HG02642 (cell line): ENCODE measurements at regions not wholly inside any gene's neighbourhood (a gene's known extent, or its start where the extent isn't known, plus 50 kb on each side); places are given as distances from the start of the nearest gene placed in this dataset.

Source experiments
- ATAC-seq: cut with Tn5 transposase; IDR thresholded peaks from one replicate; pipeline ENCODE4 v1.9.1; 2021; ENCODE audit warnings: mild to moderate bottlenecking; ENCODE audit not compliant: unreplicated experiment, poor library complexity

DNA sequence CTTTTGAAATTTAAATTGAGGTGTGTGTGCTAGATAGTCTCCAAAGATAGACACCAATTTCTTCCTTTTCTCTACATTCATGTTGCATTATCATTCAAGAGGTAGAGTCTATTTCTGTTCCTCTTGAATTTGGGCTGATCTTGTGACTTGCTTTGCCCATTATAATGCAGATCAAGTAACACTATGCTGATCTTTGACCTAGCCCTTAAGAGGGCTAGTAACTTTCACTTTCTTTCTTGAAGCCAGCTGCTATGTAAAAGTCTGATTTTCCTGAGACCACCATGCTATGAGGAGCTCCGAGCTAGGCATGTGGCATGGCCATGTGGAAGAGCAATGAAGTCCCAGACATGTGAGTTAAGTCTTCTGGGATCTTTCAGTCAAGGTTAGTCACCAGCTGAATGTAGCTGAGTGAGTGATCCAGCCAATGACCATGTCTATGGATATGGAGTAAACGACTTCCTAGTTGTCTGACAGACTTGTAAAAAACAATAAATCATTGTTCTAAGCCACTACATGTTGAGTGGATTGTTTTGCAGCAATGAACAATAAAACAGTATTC lies 189.4 kb upstream of the CWC22 start:
- no peak for ATAC-seq

DNA sequence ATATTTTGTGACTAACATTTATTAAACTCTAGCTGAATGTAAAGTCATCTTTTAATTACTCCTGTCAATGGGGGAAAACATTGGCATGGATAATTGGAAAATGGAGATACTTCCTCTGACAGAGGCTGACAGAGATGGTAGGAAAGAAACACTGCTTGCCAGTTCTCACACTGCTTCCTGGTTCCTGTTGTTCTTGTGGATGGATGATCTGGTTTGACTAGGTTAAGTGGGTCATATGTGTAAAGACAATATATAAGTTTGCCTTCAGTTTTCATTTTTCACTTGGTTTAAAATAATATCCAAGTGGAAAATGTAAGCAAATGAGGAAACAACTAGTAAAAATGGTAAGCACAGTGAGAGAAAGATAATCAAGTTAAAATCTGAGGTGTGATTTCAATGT lies 188.8 kb upstream of the CWC22 start:
- ATAC-seq, result no peak

DNA sequence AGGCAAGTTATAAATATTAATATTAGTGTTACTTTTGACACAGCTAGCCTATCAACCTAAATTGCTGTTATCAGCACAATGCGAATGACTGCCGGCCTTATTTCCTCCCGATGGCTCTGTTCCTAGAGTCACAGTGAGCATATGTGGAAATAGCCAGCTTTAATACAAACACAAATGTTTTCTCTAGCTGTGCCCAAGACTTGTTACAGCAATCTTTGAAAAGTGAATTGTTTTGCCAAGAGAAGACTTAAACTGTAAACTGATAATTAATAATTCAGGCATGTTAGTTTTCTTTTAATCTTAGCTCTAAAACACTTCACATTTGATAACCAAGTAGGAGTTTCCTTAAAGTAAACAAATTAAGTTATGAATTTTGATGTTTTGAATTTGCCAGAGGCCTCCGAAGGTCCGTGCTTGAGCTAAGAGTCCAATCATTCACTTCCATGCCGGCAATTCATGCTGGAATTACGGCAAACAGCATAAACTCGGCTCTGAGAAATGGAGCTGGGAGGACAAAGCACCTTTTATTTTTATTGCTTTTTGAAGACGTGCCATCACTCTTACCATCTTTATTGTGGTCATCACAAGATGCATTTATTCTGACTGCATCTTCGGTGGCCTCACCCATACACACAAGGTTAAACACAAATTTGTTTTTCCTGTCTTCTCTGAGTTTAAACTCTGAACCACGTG lies 184.5 kb upstream of the CWC22 start:
- no peak for ATAC-seq

- ATAC-seq, result no peak
Measured at GRCh38 chr2:180190851-180191250, 183.8 kb upstream of the CWC22 start.

- ATAC-seq, result no peak
Measured at GRCh38 chr2:180187611-180188010, 180.5 kb upstream of the CWC22 start.

- no peak for ATAC-seq
Measured at GRCh38 chr2:180184506-180184905, 177.4 kb upstream of the CWC22 start.

DNA sequence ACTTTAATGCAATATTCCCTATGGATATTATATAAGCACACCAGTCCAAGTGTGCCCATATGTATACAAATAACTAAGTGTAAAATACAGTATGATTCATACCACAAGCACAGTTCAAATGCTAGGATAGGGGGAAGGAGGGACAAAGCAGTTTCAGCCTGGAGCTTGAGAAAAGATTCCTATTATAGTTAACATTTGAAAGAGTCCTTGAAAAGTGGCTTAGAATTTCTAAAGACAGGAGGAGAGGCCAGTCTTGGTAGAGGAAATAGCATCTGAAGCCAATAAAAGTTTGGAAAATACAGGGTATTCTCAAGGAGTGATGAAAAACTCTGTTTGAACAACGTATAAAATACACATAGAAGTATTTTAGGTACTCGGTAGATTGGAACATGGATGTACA lies 173.4 kb upstream of the CWC22 start:
- ATAC-seq, result no peak

DNA sequence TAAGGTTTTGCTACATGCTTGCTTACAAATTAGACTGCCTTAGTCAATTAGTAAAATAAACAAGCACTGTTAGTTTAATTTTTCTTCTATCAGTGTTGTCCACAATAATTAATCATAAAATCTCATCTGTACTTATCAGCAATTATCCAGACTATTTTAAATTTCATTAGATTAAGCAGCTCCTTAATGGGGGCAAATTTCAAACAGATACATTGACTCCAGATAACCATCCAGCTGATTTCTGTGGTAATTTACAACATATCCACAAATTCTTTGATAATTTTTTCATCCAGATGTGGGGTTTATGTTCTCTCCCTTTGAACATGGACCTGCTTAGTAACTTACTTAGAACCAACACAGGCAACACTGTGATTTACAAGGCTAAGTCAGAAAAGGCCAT lies 170.4 kb upstream of the CWC22 start:
- ATAC-seq, result no peak

DNA sequence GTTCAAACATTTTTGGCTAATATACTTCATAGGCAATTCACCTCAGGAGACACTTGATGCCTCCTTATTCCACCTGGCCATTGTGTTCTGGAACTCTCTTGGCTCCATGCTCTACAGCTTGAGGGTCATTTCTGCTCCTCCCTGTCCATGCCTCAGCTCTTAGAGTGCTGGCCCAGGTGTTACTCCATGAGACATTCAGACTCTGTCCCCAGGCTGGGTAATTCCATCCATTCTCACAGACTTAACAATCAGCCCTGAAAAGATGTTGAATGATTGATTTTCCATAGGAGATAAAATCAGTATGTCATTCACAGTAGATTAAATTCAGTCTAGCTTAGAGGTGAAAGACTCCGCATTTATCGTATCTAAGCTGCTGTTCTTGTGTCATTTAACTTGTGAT lies 168.6 kb upstream of the CWC22 start:
- no peak for ATAC-seq

GRCh38 chr2:180174580-180174979 lies 167.5 kb upstream of the CWC22 start:
- no peak for ATAC-seq

DNA sequence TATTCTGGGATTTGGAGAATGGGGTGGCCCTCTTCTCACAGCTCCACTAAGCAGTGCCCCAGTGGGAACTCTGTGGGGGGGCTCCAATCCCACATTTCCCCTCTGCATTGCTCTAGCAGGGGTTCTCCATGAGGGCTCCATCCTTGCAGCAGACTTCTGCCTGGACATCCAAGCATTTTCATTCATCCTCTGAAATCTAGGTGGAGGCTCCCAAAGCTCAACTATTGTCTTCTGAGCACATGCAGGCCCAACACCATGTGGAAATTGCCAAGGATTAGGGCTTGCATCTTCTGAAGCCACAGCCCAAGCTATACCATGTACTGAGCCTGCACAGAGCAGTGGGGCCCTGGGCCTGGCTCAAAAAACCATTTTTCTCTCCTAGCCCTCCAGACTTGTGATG lies 162.4 kb upstream of the CWC22 start:
- ATAC-seq, result no peak

- ATAC-seq, result no peak
Measured at GRCh38 chr2:180161415-180161814, 154.3 kb upstream of the CWC22 start.

DNA sequence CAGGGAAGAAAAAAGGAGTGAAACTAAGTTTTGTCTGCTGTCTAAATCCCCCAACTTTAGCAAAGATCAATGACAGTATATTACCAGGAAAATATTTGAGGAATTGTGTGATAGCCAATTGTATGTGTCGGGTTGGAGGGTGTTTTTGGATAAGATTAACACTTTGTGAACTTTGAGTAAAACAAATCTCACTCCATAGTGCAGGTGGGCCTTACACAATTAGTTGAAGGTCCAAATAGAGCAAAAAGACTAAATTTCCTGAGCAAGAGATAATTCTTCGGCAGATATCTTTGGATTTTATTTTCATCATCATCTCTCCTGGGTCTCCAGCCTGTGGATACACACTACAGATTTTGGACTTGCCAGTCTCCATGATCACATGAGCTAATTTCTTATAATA lies 152.8 kb upstream of the CWC22 start:
- ATAC-seq, result no peak

DNA sequence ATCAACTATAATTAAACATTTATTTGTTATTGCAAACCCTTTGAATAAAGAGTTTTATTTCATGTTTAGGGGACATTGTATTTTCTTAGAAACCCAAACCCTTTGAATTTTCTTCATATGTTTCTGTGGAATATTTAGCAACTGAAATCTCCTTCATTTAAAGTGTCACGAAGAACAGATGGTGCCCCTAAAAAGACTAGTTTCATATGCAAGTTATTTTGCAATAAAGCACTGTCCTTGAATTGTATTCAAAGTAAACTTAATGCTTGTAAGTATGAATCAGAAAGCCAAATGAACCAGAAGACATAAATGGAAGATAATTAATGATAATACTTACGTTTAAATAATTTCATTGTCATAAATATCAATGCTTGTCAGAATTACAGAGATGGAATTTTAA lies 151.9 kb upstream of the CWC22 start:
- ATAC-seq, result no peak

DNA sequence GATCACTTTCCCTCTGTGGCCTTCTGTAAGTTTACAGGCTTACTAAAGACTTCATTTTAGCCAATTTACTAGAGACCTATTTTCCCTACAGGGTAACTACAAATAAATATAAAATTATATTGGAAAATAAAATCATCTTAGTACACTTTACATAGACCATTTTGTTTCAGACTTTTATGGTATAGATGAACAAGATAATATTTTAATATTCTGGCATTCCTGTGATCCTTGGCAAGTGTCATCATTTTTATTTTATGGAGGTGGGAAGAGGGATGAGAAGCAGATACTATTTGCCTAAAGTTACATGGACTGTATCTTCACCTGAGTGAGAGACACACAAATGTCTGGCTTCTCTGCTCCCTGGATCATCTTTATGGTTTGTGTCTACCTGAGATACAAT lies 149.6 kb upstream of the CWC22 start:
- no peak for ATAC-seq

- ATAC-seq, result no peak
Measured at GRCh38 chr2:180150606-180151005, 143.5 kb upstream of the CWC22 start.

DNA sequence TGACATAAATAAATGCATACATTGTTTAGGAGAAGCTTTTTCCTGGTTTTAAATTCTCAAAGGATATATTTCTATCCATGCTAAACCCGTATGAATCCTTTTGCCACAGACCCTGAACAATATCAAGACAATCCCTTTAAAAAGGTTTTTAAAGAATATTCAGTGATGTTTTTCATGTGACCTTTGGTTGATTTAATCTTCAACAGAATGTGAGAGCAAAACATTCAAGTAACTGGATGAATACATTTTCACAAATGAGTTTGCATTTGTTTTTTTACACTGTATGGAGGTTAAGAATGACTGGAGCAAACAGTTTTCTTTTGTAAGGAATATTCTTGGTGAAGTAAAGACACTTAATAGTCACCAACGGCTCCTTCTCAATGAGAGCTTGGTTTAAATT lies 139.4 kb upstream of the CWC22 start:
- ATAC-seq, result no peak

DNA sequence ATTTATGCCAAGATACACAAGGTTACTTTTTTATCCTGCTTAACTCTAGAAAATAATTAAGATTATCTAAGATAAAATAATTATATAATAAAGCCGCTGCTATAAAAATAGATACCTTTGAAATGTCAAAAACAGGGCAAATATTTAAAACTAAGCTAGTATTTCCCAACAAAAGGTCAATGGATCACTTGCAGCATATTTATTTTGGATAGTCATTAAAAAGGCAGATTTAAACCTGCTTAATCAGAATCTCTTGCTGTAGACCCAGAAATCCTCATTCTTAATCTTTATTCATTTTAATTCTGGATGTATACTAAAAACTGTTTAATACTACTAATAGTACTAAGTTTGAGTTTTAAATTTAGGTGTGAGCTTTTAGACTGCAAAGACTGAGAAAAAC lies 139.0 kb upstream of the CWC22 start:
- no peak for ATAC-seq

DNA sequence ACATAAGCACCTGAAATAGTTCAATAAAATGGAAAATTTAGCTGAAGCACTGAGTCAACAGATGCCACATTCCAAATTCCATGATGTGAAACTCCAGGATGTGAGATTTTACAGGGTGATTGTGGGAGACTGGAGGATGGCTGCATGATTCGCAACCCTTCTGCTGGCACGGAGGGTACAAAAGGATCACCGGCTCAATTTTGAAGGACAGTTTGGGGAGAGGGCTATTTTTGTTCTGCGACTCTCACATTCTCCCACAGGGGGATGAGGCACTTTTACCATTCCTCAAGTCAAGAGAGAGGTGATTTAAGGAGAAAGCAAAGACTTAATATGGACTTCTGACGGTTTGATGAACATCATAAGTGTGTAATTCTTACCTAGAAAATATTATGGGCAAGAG lies 138.1 kb upstream of the CWC22 start:
- no peak for ATAC-seq

DNA sequence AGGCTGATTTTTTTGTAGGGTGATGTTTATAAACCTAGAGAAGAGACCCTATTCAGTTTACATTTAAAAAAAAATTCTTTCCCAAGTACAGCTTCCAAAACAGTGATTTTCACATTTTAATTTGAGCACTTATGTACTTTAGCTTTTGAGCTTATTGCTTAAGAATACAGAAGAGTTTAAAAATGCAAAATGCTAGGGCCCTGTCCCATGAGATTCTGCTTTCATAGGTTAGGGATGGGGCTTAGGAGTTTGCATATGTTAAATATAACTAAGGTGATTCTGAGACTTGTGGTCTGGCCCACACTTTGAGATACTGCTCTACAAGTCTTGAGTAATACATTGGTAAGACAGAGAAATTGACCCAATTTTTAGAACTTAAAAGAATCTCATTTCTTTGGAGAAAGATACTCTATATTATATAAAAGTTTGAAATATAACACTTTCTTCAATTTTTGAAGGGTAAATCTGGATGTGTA lies 137.3 kb upstream of the CWC22 start:
- ATAC-seq, result no peak

- ATAC-seq, result no peak
Measured at GRCh38 chr2:180143633-180144337, 136.7 kb upstream of the CWC22 start.

- no peak for ATAC-seq
Measured at GRCh38 chr2:180141600-180141999, 134.5 kb upstream of the CWC22 start.
